ENCODE measurements at regions not wholly inside any gene's neighbourhood (a gene's known extent, or its start where the extent isn't known, plus 50 kb on each side); places are given as distances from the start of the nearest gene placed in this dataset.

- no peak for TF ChIP-seq CTCF (IDR thresholded peaks at IDR 0.05; ENCODE audit: low read depth, low read length)
- no peak overlapping the region for H3K4me3 ChIP-seq (ENCODE audit: low read depth, low read length)
These were observed 373.5 kb upstream of the CLEC14A start for GRCh38 chr14:38629412-38629811.

- TF ChIP-seq CTCF (IDR thresholded peaks at IDR 0.05; ENCODE audit: low read depth, low read length) = no peak
- H3K4me3 ChIP-seq (ENCODE audit: low read depth, low read length) = no peak overlapping the region
These were observed 371.3 kb upstream of the CLEC14A start for GRCh38 chr14:38627163-38627562.

- no peak overlapping the region for H3K4me3 ChIP-seq (ENCODE audit: low read depth, low read length)
- no peak for TF ChIP-seq CTCF (IDR thresholded peaks at IDR 0.05; ENCODE audit: low read depth, low read length)
These were observed 367.8 kb upstream of the CLEC14A start for GRCh38 chr14:38623661-38624060.

GRCh38 chr14:38618514-38618913 lies 362.6 kb upstream of the CLEC14A start:
- TF ChIP-seq CTCF (IDR thresholded peaks at IDR 0.05; ENCODE audit: low read depth, low read length) = no peak
- H3K4me3 ChIP-seq (ENCODE audit: low read depth, low read length) = no peak overlapping the region

- TF ChIP-seq CTCF (IDR thresholded peaks at IDR 0.05; ENCODE audit: low read depth, low read length) = no peak
- H3K4me3 ChIP-seq (ENCODE audit: low read depth, low read length) = no peak overlapping the region
These were observed 361.1 kb upstream of the CLEC14A start for GRCh38 chr14:38616959-38617358.

GRCh38 chr14:38611928-38612327 lies 356.0 kb upstream of the CLEC14A start:
- no peak for TF ChIP-seq CTCF (IDR thresholded peaks at IDR 0.05; ENCODE audit: low read depth, low read length)
- no peak overlapping the region for H3K4me3 ChIP-seq (ENCODE audit: low read depth, low read length)

- TF ChIP-seq CTCF (IDR thresholded peaks at IDR 0.05; ENCODE audit: low read depth, low read length) = no peak
- no peak overlapping the region for H3K4me3 ChIP-seq (ENCODE audit: low read depth, low read length)
These were observed 352.4 kb upstream of the CLEC14A start for GRCh38 chr14:38608244-38608643.

Measured in WI38 (cell line).